Endothelial cell of umbilical vein (primary cell): ENCODE measurements at regions not wholly inside any gene's neighbourhood (a gene's known extent, or its start where the extent isn't known, plus 50 kb on each side); places are given as distances from the start of the nearest gene placed in this dataset.

Source experiments
- CTCF ChIP-seq, 2 donors: IDR thresholded peaks; 1 replicate in 1 of 2; 2 replicates in 1 of 2; pipeline ENCODE4 v1.5.1; 2011; ENCODE audit warnings: low read length in 2 of 2, mild to moderate bottlenecking in 2 of 2, moderate library complexity in 2 of 2, control low read depth in 1 of 2, inconsistent platforms in 1 of 2, low read depth in 1 of 2; ENCODE audit not compliant: insufficient read depth in 1 of 2; ENCODE audit errors: extremely low read depth in 1 of 2
- EZH2 ChIP-seq: IDR thresholded peaks from 2 replicates; pipeline ENCODE4 v1.6.1; 2012; ENCODE audit warnings: borderline replicate concordance, low read depth, mild to moderate bottlenecking, moderate library complexity, low read length, inconsistent platforms; ENCODE audit not compliant: severe bottlenecking
- FOS ChIP-seq: IDR thresholded peaks from 2 replicates; pipeline ENCODE4 v1.6.1; 2011; ENCODE audit warnings: mild to moderate bottlenecking, low read length, moderate library complexity, borderline replicate concordance; ENCODE audit not compliant: insufficient read depth
- GATA2 ChIP-seq: IDR thresholded peaks from 2 replicates; pipeline ENCODE4 v1.7.0; 2011; ENCODE audit warnings: low read depth, mild to moderate bottlenecking, moderate library complexity, mixed read lengths, low read length; ENCODE audit not compliant: insufficient read length, insufficient read depth
- JUN ChIP-seq: IDR thresholded peaks from 2 replicates; pipeline ENCODE4 v1.6.1; 2011; ENCODE audit warnings: borderline replicate concordance, low read depth; ENCODE audit not compliant: insufficient read length, insufficient read depth
- MAX ChIP-seq: IDR thresholded peaks from 2 replicates; pipeline ENCODE4 v1.6.1; 2011; ENCODE audit not compliant: insufficient read depth, insufficient read length
- MYC ChIP-seq: IDR thresholded peaks from one replicate; pipeline ENCODE4 v1.6.1; 2011; ENCODE audit warnings: mild to moderate bottlenecking, low read depth, low read length
- POLR2A ChIP-seq: IDR thresholded peaks from 2 replicates; pipeline ENCODE4 v1.6.1; 2012; ENCODE audit warnings: low read depth, mild to moderate bottlenecking, control low read depth, low read length
- POLR2AphosphoS5 ChIP-seq: IDR thresholded peaks from 2 replicates; pipeline ENCODE4 v1.6.1; 2012; ENCODE audit warnings: low read depth, mild to moderate bottlenecking, control low read depth, low read length, moderate library complexity; ENCODE audit not compliant: insufficient read depth

GRCh38 chr15:91524534-91524933 is 329.0 kb upstream of the SLCO3A1 start:
- TF ChIP-seq CTCF (IDR thresholded peaks at IDR 0.05; ENCODE audit: extremely low read depth in 1 of 2, insufficient read depth in 1 of 2, low read depth in 1 of 2, low read length in 2 of 2) (no peak), EZH2 (no peak), POLR2A (no peak), MAX (no peak), JUN (no peak), POLR2AphosphoS5 (no peak), MYC (no peak), GATA2 (no peak), FOS (no peak)
